ENCODE measurements at regions not wholly inside any gene's neighbourhood (a gene's known extent, or its start where the extent isn't known, plus 50 kb on each side); places are given as distances from the start of the nearest gene placed in this dataset.

- TF ChIP-seq ZNF274 (IDR thresholded peaks at IDR 0.05; ENCODE audit: low read length) (no peak), ZNF274 (tag by site-specific recombination; IDR thresholded peaks at IDR 0.05; ENCODE audit: borderline replicate concordance) (no peak), ZNF24 (tag by site-specific recombination; IDR thresholded peaks at IDR 0.05) (no peak), KLF1 (tag by site-specific recombination; IDR thresholded peaks at IDR 0.05) (no peak), ZNF585B (tag by site-specific recombination; IDR thresholded peaks at IDR 0.05) (no peak)
Observed at GRCh38 chr2:16608661-16609643, 56.7 kb downstream of the CYRIA start.
